ENCODE measurements at regions not wholly inside any gene's neighbourhood (a gene's known extent, or its start where the extent isn't known, plus 50 kb on each side); places are given as distances from the start of the nearest gene placed in this dataset.

DNA sequence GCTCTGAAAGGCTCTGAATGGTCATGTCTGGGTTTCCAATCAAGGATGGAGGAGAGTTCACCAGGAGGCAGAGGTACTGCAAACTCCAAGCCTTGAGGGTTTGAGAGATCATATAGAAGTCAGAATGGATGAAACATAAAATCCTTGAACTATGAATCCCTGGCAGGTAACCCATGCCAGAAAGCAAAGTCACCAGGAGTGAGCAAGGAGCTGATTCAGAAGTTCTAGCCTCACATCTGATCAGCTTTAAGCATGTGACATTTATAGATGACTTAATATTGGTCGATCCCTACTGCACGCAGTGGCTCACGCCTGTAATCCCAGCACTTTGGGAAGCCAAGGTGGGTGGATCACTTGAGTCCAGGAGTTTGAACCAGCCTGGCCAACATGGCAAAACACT, 126.1 kb upstream of the MED13L start:
- Histone ChIP-seq H3K4me3 (ENCODE audit: low read depth in 2 of 2, low read length in 2 of 2) (no peak overlapping the region), H3K27me3 (ENCODE audit: control insufficient read depth, insufficient read depth, low read length) (no peaks in the 10 kb centered on the region), H3K36me3 (ENCODE audit: control insufficient read depth, insufficient read depth, low read length) (no peaks in the 10 kb centered on the region), H3K4me1 (ENCODE audit: control insufficient read depth, insufficient read depth, low read length) (peaks cover 20% of the 10 kb centered on the region; the same call in 1 of the 2 replicates), H3K27ac (ENCODE audit: low read length) (peak overlapping the region; percentile 76), H3K9me3 (ENCODE audit: control insufficient read depth, insufficient read depth, low read depth, low read length) (peaks cover 5% of the 10 kb centered on the region; the same call in 1 of the 2 replicates)
- in situ Hi-C loops (cut with HindIII; ENCODE audit: low pct_unique_long_range_greater_than_20kb, low sequenced_read_pairs) (no loop called here), intact Hi-C loops (cut with micrococcal nuclease; ENCODE audit: unreplicated experiment) (no loop called here)
- TF ChIP-seq REST (IDR thresholded peaks at IDR 0.05; ENCODE audit: insufficient read depth in 1 of 2, low read depth in 2 of 2, low read length in 1 of 2) (no peak), TCF7L2 (IDR thresholded peaks at IDR 0.05; ENCODE audit: low read depth, low read length) (no peak), SIN3A (IDR thresholded peaks at IDR 0.05; ENCODE audit: borderline replicate concordance, insufficient read depth, low read depth, low read length) (no peak), POLR2AphosphoS5 (IDR thresholded peaks at IDR 0.05; ENCODE audit: low read depth, low read length) (no peak)
- TF ChIP-seq, protein P1, sequence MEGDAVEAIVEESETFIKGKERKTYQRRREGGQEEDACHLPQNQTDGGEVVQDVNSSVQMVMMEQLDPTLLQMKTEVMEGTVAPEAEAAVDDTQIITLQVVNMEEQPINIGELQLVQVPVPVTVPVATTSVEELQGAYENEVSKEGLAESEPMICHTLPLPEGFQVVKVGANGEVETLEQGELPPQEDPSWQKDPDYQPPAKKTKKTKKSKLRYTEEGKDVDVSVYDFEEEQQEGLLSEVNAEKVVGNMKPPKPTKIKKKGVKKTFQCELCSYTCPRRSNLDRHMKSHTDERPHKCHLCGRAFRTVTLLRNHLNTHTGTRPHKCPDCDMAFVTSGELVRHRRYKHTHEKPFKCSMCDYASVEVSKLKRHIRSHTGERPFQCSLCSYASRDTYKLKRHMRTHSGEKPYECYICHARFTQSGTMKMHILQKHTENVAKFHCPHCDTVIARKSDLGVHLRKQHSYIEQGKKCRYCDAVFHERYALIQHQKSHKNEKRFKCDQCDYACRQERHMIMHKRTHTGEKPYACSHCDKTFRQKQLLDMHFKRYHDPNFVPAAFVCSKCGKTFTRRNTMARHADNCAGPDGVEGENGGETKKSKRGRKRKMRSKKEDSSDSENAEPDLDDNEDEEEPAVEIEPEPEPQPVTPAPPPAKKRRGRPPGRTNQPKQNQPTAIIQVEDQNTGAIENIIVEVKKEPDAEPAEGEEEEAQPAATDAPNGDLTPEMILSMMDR (IDR thresholded peaks at IDR 0.05), result no peak
- ChIA-PET CTCF (no interaction called here), POLR2A (no interaction called here)
- DNase-seq (ENCODE audit: low read depth, low spot score) (no peak), ATAC-seq (no peak)
- no TSS peak for BruUV-seq (replicated peaks)

DNA sequence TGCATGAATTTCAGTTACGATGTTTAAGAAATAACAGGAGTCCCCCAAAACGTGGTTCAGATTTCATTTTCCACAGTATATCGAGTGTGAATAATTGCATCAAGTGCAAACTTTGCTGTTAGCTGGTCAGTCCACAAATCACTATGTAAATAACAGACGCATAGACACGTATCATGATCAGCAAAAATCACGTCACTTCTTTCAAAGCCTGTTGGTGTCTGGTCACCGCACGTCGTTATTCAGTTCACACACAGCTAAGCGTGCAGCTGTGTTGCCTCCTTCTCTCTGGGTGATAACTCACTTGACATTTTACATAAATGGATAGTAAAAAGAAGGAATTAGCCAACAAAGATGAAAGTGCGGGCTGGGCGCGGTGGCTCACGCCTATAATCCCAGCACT, 126.8 kb upstream of the MED13L start:
- POLR2A ChIA-PET, result no interaction called here
- CTCF ChIA-PET, result no interaction called here
- H3K4me1 ChIP-seq (ENCODE audit: control insufficient read depth, insufficient read depth, low read length), result peaks cover 20% of the 10 kb centered on the region; the same call in 1 of the 2 replicates
- H3K9me3 ChIP-seq (ENCODE audit: control insufficient read depth, insufficient read depth, low read depth, low read length), result no peaks in the 10 kb centered on the region
- H3K27ac ChIP-seq (ENCODE audit: low read length), result peak overlapping the region; percentile 76; the same call in 1 of the 2 replicates
- H3K4me3 ChIP-seq (ENCODE audit: low read depth in 2 of 2, low read length in 2 of 2), result no peak overlapping the region
- no peaks in the 10 kb centered on the region for H3K36me3 ChIP-seq (ENCODE audit: control insufficient read depth, insufficient read depth, low read length)
- DNase-seq (ENCODE audit: low read depth, low spot score) (no peak), ATAC-seq (no peak)
- in situ Hi-C loops (cut with HindIII; ENCODE audit: low pct_unique_long_range_greater_than_20kb, low sequenced_read_pairs) (no loop called here), intact Hi-C loops (cut with micrococcal nuclease; ENCODE audit: unreplicated experiment) (no loop called here)
- H3K27me3 ChIP-seq (ENCODE audit: control insufficient read depth, insufficient read depth, low read length), result no peaks in the 10 kb centered on the region
- TF ChIP-seq TCF7L2 (IDR thresholded peaks at IDR 0.05; ENCODE audit: low read depth, low read length), result no peak
- no peak for TF ChIP-seq REST (IDR thresholded peaks at IDR 0.05; ENCODE audit: insufficient read depth in 1 of 2, low read depth in 2 of 2, low read length in 1 of 2)
- TF ChIP-seq POLR2AphosphoS5 (IDR thresholded peaks at IDR 0.05; ENCODE audit: low read depth, low read length), result no peak
- TF ChIP-seq, protein P1 (IDR thresholded peaks at IDR 0.05), result no peak
- TF ChIP-seq SIN3A (IDR thresholded peaks at IDR 0.05; ENCODE audit: borderline replicate concordance, insufficient read depth, low read depth, low read length), result no peak
- BruUV-seq (replicated peaks), result no TSS peak

All from Panc1 (cell line).